Trophoblast cell (in vitro differentiated cells and primary cell): ENCODE measurements at regions not wholly inside any gene's neighbourhood (a gene's known extent, or its start where the extent isn't known, plus 50 kb on each side); places are given as distances from the start of the nearest gene placed in this dataset.
"Not testable (repeated sequence)": the region's sequence is repeated elsewhere in the genome, so short reads cannot be mapped to it uniquely, and the experiment has no call there.

Source experiments
- DNase-seq, 2 donors: peaks; one replicate each; pipeline ENCODE4 v3.0.0-alpha.2; 2016
- H2AFZ ChIP-seq: 2 replicates; pipeline ENCODE4 v1.6.1; 2013; ENCODE audit warnings: low read length, moderate library complexity, mild to moderate bottlenecking; ENCODE audit not compliant: insufficient read depth, poor library complexity
- H2AK5ac ChIP-seq: 2 replicates; pipeline ENCODE4 v1.6.1; 2013; ENCODE audit warnings: mild to moderate bottlenecking, low read length
- H2BK120ac ChIP-seq: 2 replicates; pipeline ENCODE4 v1.6.1; 2013; ENCODE audit warnings: low read length, mild to moderate bottlenecking, moderate library complexity; ENCODE audit not compliant: insufficient read depth, poor library complexity
- H2BK12ac ChIP-seq: 2 replicates; pipeline ENCODE4 v1.6.1; 2013; ENCODE audit warnings: mild to moderate bottlenecking, low read length, moderate library complexity
- H2BK5ac ChIP-seq: 2 replicates; pipeline ENCODE4 v1.6.1; 2013; ENCODE audit warnings: low read length, low read depth, moderate library complexity, mild to moderate bottlenecking; ENCODE audit not compliant: poor library complexity
- H3K14ac ChIP-seq: 2 replicates; pipeline ENCODE4 v1.6.1; 2013; ENCODE audit warnings: mild to moderate bottlenecking, low read length
- H3K18ac ChIP-seq: 2 replicates; pipeline ENCODE4 v1.6.1; 2013; ENCODE audit warnings: mild to moderate bottlenecking, low read length
- H3K23ac ChIP-seq: 2 replicates; pipeline ENCODE4 v1.6.1; 2013; ENCODE audit warnings: low read length
- H3K27ac ChIP-seq: 2 replicates; pipeline ENCODE4 v1.5.1; 2013; ENCODE audit warnings: low read depth, mild to moderate bottlenecking, inconsistent platforms, low read length, moderate library complexity
- H3K27me3 ChIP-seq: 2 replicates; pipeline ENCODE4 v1.6.1; 2013; ENCODE audit warnings: inconsistent platforms, mild to moderate bottlenecking, low read length, moderate library complexity; ENCODE audit not compliant: insufficient read depth
- H3K36me3 ChIP-seq, 2 experiments: 1 replicate in 1 of 2; 2 replicates in 1 of 2; pipeline ENCODE4 v1.6.1; 2013; ENCODE audit warnings: low read length in 2 of 2, mild to moderate bottlenecking in 2 of 2, moderate library complexity in 1 of 2; ENCODE audit not compliant: insufficient read depth in 2 of 2, control insufficient read depth in 1 of 2
- H3K4ac ChIP-seq: 2 replicates; pipeline ENCODE4 v1.6.1; 2013; ENCODE audit warnings: low read depth, mild to moderate bottlenecking, low read length, moderate library complexity
- H3K4me1 ChIP-seq, 2 experiments: 1 replicate in 1 of 2; 2 replicates in 1 of 2; pipeline ENCODE4 v1.6.1; 2013; ENCODE audit warnings: low read length in 2 of 2, mild to moderate bottlenecking in 2 of 2, moderate library complexity in 1 of 2; ENCODE audit not compliant: insufficient read depth in 2 of 2, control insufficient read depth in 1 of 2
- H3K4me2 ChIP-seq: 2 replicates; pipeline ENCODE4 v1.6.1; 2013; ENCODE audit warnings: inconsistent platforms, mild to moderate bottlenecking, low read length, moderate library complexity
- H3K4me3 ChIP-seq: 2 replicates; pipeline ENCODE4 v1.5.1; 2013; ENCODE audit warnings: mild to moderate bottlenecking, low read depth, low read length, inconsistent platforms
- H3K79me1 ChIP-seq: one replicate; pipeline ENCODE4 v1.6.1; 2013; ENCODE audit warnings: low read length
- H3K79me2 ChIP-seq: 2 replicates; pipeline ENCODE4 v1.6.1; 2013; ENCODE audit warnings: low read length, mild to moderate bottlenecking; ENCODE audit not compliant: control insufficient read depth, insufficient read depth, poor library complexity
- H3K9ac ChIP-seq: 2 replicates; pipeline ENCODE4 v1.6.1; 2013; ENCODE audit warnings: mild to moderate bottlenecking, low read length
- H3K9me3 ChIP-seq: 2 replicates; pipeline ENCODE4 v1.6.1; 2013; ENCODE audit warnings: low read depth, mild to moderate bottlenecking, control low read depth, inconsistent platforms, low read length; ENCODE audit not compliant: insufficient read depth
- H4K12ac ChIP-seq: 2 replicates; pipeline ENCODE4 v1.6.1; 2013; ENCODE audit warnings: low read depth, mild to moderate bottlenecking, low read length, moderate library complexity
- H4K8ac ChIP-seq: 2 replicates; pipeline ENCODE4 v1.6.1; 2013; ENCODE audit warnings: low read depth, mild to moderate bottlenecking, low read length, moderate library complexity
- H4K91ac ChIP-seq: one replicate; pipeline ENCODE4 v1.6.1; 2013; ENCODE audit warnings: low read depth, mild to moderate bottlenecking, low read length, moderate library complexity
- WGBS: extraction: QIAGEN DNeasy Blood & Tissue Kit; methylation state at CpG from one replicate; pipeline ENCODE4 v1.1.7; 2013; ENCODE audit warnings: missing lambda C conversion rate; ENCODE audit not compliant: insufficient read length, insufficient coverage; ENCODE audit errors: extremely low coverage; 5-methylcytosine and 5-hydroxymethylcytosine counted together

DNA sequence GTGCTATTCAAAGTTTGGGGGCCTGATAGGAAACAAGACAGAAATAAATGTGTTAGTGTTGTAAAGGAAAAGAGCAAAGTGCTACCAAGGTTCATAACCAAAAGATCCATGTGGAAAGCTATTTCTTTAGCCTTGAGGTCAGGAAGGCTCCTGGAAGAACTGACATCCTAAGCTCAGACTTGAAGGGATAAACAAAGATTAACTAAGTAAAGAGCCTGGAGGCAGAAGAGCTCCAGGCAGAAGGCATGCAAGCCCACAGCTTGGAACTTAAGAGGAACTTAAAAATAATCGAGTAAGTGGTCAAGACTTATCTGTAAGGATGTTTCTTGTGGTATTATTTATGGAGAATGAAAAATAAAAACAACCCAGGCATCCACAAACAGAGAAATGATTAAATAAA lies 245.0 kb upstream of the MGAT5 start:
- no peak overlapping the region for H3K4me3 ChIP-seq
- no peak overlapping the region for H3K18ac ChIP-seq
- H2AFZ ChIP-seq, result no peak overlapping the region
- no peaks in the 10 kb centered on the region for H3K4me1 ChIP-seq
- no peaks in the 10 kb centered on the region for H3K36me3 ChIP-seq
- no peak overlapping the region for H4K12ac ChIP-seq
- H3K14ac ChIP-seq, result no peak overlapping the region
- WGBS, result no CpG with 5 or more reads among the region's 1 CpG
- no peak overlapping the region for H3K4me2 ChIP-seq
- H3K4ac ChIP-seq, result no peak overlapping the region
- H3K79me1 ChIP-seq, result no peaks in the 10 kb centered on the region
- H2BK120ac ChIP-seq, result no peak overlapping the region
- no peaks in the 10 kb centered on the region for H3K9me3 ChIP-seq
- no peak overlapping the region for H4K91ac ChIP-seq
- H2BK12ac ChIP-seq, result no peak overlapping the region
- no peaks in the 10 kb centered on the region for H3K79me2 ChIP-seq
- no peak overlapping the region for H2AK5ac ChIP-seq
- no peak overlapping the region for H4K8ac ChIP-seq
- no peak overlapping the region for H2BK5ac ChIP-seq
- H3K27me3 ChIP-seq, result no peaks in the 10 kb centered on the region
- no peak overlapping the region for H3K23ac ChIP-seq
- DNase-seq, result peak in 1 of 2 donors; percentile 24
- no peak overlapping the region for H3K27ac ChIP-seq
- no peak overlapping the region for H3K9ac ChIP-seq

- no peak overlapping the region for H4K12ac ChIP-seq
- no peak overlapping the region for H3K14ac ChIP-seq
- no peak overlapping the region for H4K91ac ChIP-seq
- no peak overlapping the region for H3K27ac ChIP-seq
- no peaks in the 10 kb centered on the region for H3K79me1 ChIP-seq
- no peaks in the 10 kb centered on the region for H3K4me1 ChIP-seq
- H3K18ac ChIP-seq, result no peak overlapping the region
- H3K9ac ChIP-seq, result no peak overlapping the region
- no CpG with 5 or more reads among the region's 8 CpGs for WGBS
- H2AK5ac ChIP-seq, result no peak overlapping the region
- no peak overlapping the region for H2AFZ ChIP-seq
- H3K9me3 ChIP-seq, result no peaks in the 10 kb centered on the region
- no peak overlapping the region for H2BK12ac ChIP-seq
- no peak overlapping the region for H2BK120ac ChIP-seq
- H3K4me2 ChIP-seq, result no peak overlapping the region
- no peak overlapping the region for H3K23ac ChIP-seq
- H3K36me3 ChIP-seq, result no peaks in the 10 kb centered on the region
- H3K27me3 ChIP-seq, result no peaks in the 10 kb centered on the region
- no peak overlapping the region for H2BK5ac ChIP-seq
- H3K4ac ChIP-seq, result no peak overlapping the region
- H3K79me2 ChIP-seq, result no peaks in the 10 kb centered on the region
- no peak for DNase-seq
- H3K4me3 ChIP-seq, result no peak overlapping the region
- no peak overlapping the region for H4K8ac ChIP-seq
These were observed 244.4 kb upstream of the MGAT5 start for GRCh38 chr2:134009440-134009839.

GRCh38 chr2:134009906-134010305 lies 244.0 kb upstream of the MGAT5 start:
- not testable (repeated sequence) for H4K12ac ChIP-seq, H3K4ac ChIP-seq, H3K9ac ChIP-seq, H3K4me3 ChIP-seq, H3K27ac ChIP-seq, DNase-seq, H4K91ac ChIP-seq, H3K18ac ChIP-seq, H3K36me3 ChIP-seq, H3K4me2 ChIP-seq, H2AK5ac ChIP-seq, H2AFZ ChIP-seq, H3K9me3 ChIP-seq, H3K23ac ChIP-seq, H2BK12ac ChIP-seq, H3K79me2 ChIP-seq, H3K4me1 ChIP-seq, H3K14ac ChIP-seq, H2BK5ac ChIP-seq, H3K27me3 ChIP-seq, H2BK120ac ChIP-seq, H3K79me1 ChIP-seq, H4K8ac ChIP-seq
- no CpG with 5 or more reads among the region's 17 CpGs for WGBS

DNA sequence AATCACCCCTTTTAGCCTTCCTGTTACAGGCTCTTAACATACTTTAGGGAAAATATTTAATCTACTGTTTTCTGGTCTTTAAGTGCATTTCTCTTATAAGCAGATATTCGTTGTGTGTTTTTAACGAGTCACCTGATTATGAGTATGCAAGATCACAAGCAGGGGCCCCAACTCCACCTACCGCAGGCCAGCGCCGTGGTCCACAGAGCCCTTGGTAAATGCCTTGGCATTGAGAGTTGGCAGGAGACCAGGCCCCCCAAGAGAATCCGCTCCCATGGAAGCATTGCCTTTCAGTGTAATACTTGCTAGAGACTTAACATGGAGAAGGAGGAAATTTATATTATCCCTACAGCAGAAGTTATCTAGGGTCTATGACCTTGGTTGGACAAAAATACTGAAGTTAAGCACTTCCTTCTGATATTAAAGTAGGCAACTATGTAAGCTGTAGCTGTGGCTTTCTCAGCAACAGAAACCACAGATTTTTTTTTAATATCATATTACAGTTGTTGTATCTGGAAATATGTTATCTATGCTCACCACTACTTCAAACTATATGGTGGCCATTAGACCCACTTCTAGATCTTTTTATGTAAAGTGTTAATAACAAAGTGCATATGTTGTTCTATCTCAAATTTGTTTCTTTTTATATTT lies 241.8 kb upstream of the MGAT5 start:
- Histone ChIP-seq H3K36me3 (no peaks in the 10 kb centered on the region), H3K79me2 (no peaks in the 10 kb centered on the region), H4K12ac (no peak overlapping the region), H2BK12ac (no peak overlapping the region), H3K4me2 (no peak overlapping the region), H3K27me3 (no peaks in the 10 kb centered on the region), H3K14ac (no peak overlapping the region), H3K4ac (no peak overlapping the region), H3K79me1 (no peaks in the 10 kb centered on the region), H3K4me1 (no peaks in the 10 kb centered on the region), H3K9me3 (no peaks in the 10 kb centered on the region), H3K27ac (no peak overlapping the region), H3K23ac (no peak overlapping the region), H2AK5ac (no peak overlapping the region), H2BK120ac (no peak overlapping the region), H3K9ac (no peak overlapping the region), H4K91ac (no peak overlapping the region), H2AFZ (no peak overlapping the region), H2BK5ac (no peak overlapping the region), H3K18ac (no peak overlapping the region), H4K8ac (no peak overlapping the region), H3K4me3 (no peak overlapping the region)
- no CpG with 5 or more reads among the region's 6 CpGs for WGBS
- DNase-seq, result no peak
